Mesothelial cell of epicardium (in vitro differentiated cells): ENCODE measurements at regions not wholly inside any gene's neighbourhood (a gene's known extent, or its start where the extent isn't known, plus 50 kb on each side); places are given as distances from the start of the nearest gene placed in this dataset.

Experiments used
- DNase-seq, 2 experiments: peaks; one replicate each; pipeline ENCODE4 v3.0.0; 2021; ENCODE audit warnings: low spot score in 2 of 2; ENCODE audit not compliant: unreplicated experiment in 2 of 2
- H3K27ac Mint-ChIP-seq: 2 replicates; pipeline ENCODE4 v1.8.0; 2021; ENCODE audit warnings: mixed read lengths
- H3K27me3 Mint-ChIP-seq: 2 replicates; pipeline ENCODE4 v1.8.0; 2021; ENCODE audit warnings: low read depth, mixed read lengths
- H3K36me3 Mint-ChIP-seq: 2 replicates; pipeline ENCODE4 v1.8.0; 2021; ENCODE audit warnings: mixed read lengths
- H3K4me1 Mint-ChIP-seq: 2 replicates; pipeline ENCODE4 v1.8.0; 2021; ENCODE audit warnings: mixed read lengths
- H3K4me3 Mint-ChIP-seq: 2 replicates; pipeline ENCODE4 v1.8.0; 2021; ENCODE audit warnings: mild to moderate bottlenecking, moderate library complexity, mixed read lengths
- H3K9me3 Mint-ChIP-seq: 2 replicates; pipeline ENCODE4 v1.8.0; 2021; ENCODE audit warnings: mixed read lengths
- TF ChIP-seq, protein P1 (sequence below): fragments of 200-600 bp; sonication (generic); IDR thresholded peaks from one replicate; pipeline ENCODE4 v1.5.0; 2021; ENCODE audit warnings: antibody characterized with exemption; ENCODE audit not compliant: unreplicated experiment

DNA sequence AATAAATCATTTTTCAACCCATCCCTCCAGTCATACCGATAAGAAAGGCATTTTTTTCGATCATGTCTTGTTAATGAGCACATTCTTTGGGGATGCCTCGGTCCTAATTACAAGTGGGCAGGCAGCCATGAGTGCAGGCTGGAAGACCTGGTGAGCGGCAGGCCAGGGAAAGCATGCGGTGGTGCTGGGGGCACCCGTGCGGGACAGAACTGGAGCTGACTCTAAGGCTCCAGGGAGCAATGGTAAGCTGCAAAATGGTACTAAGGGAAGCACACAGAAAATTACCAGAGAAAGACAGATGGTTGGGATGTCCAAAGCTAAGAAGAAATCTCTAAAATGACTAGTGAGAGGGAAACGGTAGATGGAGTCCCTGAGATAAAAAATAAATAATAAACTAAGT is 411.0 kb upstream of the AGA start:
- peaks cover 20% of the 10 kb centered on the region for H3K9me3 Mint-ChIP-seq
- H3K36me3 Mint-ChIP-seq, result peaks cover 2% of the 10 kb centered on the region
- no peaks in the 10 kb centered on the region for H3K27me3 Mint-ChIP-seq
- TF ChIP-seq, protein P1, sequence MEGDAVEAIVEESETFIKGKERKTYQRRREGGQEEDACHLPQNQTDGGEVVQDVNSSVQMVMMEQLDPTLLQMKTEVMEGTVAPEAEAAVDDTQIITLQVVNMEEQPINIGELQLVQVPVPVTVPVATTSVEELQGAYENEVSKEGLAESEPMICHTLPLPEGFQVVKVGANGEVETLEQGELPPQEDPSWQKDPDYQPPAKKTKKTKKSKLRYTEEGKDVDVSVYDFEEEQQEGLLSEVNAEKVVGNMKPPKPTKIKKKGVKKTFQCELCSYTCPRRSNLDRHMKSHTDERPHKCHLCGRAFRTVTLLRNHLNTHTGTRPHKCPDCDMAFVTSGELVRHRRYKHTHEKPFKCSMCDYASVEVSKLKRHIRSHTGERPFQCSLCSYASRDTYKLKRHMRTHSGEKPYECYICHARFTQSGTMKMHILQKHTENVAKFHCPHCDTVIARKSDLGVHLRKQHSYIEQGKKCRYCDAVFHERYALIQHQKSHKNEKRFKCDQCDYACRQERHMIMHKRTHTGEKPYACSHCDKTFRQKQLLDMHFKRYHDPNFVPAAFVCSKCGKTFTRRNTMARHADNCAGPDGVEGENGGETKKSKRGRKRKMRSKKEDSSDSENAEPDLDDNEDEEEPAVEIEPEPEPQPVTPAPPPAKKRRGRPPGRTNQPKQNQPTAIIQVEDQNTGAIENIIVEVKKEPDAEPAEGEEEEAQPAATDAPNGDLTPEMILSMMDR, result no peak
- DNase-seq, result no peak
- peaks cover 2% of the 10 kb centered on the region for H3K4me1 Mint-ChIP-seq
- no peak overlapping the region for H3K4me3 Mint-ChIP-seq
- H3K27ac Mint-ChIP-seq, result no peak overlapping the region

DNA sequence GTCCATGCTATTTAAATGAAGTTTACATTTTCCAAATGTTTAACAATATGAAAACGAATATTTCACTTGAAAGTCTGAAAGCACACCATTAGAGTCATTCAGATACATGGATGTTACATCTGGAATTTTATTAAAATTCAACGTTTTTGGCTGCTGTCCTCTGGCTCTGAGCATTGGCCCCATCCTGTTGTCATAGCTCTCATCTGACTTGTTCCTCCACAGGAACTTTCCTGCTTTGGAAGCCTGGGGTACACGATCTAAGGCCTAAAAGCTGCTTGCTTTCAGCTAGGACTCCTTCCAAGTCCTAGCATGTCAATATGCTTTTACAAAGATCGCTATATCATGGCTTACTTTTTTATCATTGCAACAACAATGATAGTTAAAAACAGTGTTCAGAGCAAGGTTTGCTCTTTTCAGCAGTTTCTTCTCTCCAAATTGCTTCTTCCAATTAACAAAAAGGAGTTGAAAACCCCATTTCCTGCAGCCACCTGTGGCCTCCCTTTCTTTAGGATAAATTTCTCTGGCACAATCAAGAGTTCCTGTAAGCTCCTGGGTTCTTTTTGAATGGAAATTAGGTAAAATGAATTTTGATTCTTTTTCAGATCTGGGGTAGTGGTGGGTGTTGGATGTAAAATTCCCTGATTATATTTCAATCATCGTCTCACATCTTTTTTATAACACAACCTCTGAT is 413.4 kb upstream of the AGA start:
- no peak overlapping the region for H3K4me3 Mint-ChIP-seq
- no peak for DNase-seq
- peaks cover 12% of the 10 kb centered on the region for H3K9me3 Mint-ChIP-seq
- H3K36me3 Mint-ChIP-seq, result no peaks in the 10 kb centered on the region
- peaks cover 2% of the 10 kb centered on the region for H3K4me1 Mint-ChIP-seq
- TF ChIP-seq, protein P1, result no peak
- H3K27ac Mint-ChIP-seq, result no peak overlapping the region
- H3K27me3 Mint-ChIP-seq, result no peaks in the 10 kb centered on the region

DNA sequence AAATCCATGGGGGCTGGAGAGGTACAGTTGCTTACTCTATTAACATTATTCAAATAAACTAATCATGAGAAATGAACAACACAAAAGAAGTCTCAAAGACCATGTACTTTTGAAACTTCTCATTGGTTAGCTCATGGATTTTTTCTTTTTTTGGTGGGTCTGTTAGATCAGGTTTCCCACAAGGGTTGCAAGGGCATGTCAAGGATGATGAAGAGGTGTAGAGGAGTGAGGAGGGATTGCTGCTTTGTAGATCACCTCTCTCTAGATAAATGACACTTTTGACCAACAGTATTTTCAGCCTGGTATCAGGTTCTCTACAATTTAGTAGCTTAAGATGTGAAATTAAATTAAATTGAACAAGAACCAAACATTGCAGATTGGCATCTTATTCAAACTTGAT is 417.9 kb upstream of the AGA start:
- no peak overlapping the region for H3K4me3 Mint-ChIP-seq
- H3K27me3 Mint-ChIP-seq, result no peaks in the 10 kb centered on the region
- H3K27ac Mint-ChIP-seq, result no peak overlapping the region
- no peak for DNase-seq
- TF ChIP-seq, protein P1, result no peak
- H3K9me3 Mint-ChIP-seq, result no peaks in the 10 kb centered on the region
- H3K4me1 Mint-ChIP-seq, result no peaks in the 10 kb centered on the region
- H3K36me3 Mint-ChIP-seq, result no peaks in the 10 kb centered on the region

DNA sequence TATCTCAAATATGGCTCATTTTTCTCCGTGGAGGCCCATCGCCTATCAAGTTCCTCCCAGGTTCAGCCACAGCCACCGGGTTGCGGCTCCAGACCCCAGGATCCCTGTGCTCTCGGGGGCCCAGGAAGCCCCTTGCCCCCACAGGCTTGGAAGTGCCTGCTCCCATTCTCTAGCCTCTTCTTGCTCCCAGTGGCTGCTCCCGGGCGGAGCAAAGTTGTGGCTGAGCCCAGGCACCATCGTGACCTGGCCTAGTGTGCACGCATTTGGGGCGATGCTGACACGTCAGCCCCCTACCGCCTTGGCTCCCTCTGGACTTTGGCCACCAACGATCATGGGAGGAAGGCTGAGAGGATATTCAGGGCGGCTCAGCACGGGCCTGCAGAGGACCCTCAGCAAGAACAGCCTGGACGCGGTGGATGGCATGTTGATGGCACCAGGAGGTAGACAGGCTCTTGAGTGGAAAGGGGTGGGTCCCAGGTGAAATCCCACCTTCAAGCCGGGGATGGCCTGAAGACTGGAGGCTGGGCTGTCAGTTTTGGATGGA is 419.4 kb upstream of the AGA start:
- no peak overlapping the region for H3K27ac Mint-ChIP-seq
- H3K4me1 Mint-ChIP-seq, result no peaks in the 10 kb centered on the region
- no peaks in the 10 kb centered on the region for H3K27me3 Mint-ChIP-seq
- no peaks in the 10 kb centered on the region for H3K36me3 Mint-ChIP-seq
- no peak overlapping the region for H3K4me3 Mint-ChIP-seq
- DNase-seq, result no peak
- H3K9me3 Mint-ChIP-seq, result no peaks in the 10 kb centered on the region
- TF ChIP-seq, protein P1, result no peak

DNA sequence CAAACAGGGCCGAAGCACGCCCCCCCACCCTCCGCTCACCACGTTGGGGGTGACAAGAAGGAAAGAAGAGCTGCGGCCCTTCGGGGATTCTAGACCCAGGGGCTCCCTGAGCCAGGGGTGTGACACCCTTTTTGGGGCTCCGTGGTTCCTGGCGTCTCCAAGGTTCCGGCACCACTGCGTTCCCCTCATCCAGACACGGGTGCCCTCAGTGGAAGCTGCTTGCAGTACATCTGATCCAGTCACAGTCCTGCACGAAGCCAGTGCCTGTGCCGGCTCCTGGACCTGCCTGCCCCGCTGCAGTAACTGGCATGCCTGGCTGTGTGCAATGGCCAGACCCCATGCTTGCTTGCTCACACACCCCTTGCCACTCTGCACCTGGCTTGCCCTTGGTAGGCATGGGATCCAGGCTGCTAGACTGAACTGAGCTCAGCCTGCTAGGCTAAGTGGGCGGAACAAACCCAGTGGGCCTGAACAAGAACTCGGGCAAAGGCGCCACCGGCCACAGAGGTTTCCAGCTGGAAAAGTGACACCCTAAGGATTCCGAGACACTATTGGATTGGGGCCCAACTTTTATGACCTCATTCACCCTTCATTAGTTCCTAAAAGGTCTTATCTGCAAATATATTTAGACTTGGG is 420.4 kb upstream of the AGA start:
- TF ChIP-seq, protein P1, result no peak

More for the DNA sequence above, 420.4 kb upstream of the AGA start:
- Mint-ChIP-seq H3K36me3 (no peaks in the 10 kb centered on the region), H3K4me3 (no peak overlapping the region), H3K27ac (no peak overlapping the region), H3K27me3 (no peaks in the 10 kb centered on the region), H3K4me1 (no peaks in the 10 kb centered on the region), H3K9me3 (no peaks in the 10 kb centered on the region)
- DNase-seq, result no peak
